Activated CD8-positive, alpha-beta T cell treated with anti-CD3 and anti-CD28 coated beads for 36 hours (primary cell): ENCODE measurements at regions not wholly inside any gene's neighbourhood (a gene's known extent, or its start where the extent isn't known, plus 50 kb on each side); places are given as distances from the start of the nearest gene placed in this dataset.

Source experiments
- ATAC-seq: fragments of 200-7000 bp; cut with Tn5 transposase; one replicate; pipeline ENCODE4 v1.10.0; 2021; ENCODE audit warnings: mild to moderate bottlenecking, moderate library complexity
- CTCF ChIA-PET: fragments of 350-600 bp; sonication (Branson Sonifier 250); formaldehyde crosslinking; loops from one replicate; lab custom pipeline; 2021; ENCODE audit warnings: antibody characterized with exemption; lab: Charles Lee
- POLR2A ChIA-PET: fragments of 350-600 bp; sonication (Branson Sonifier 250); formaldehyde crosslinking; loops from one replicate; lab custom pipeline; 2021; ENCODE audit warnings: antibody characterized with exemption; lab: Charles Lee
- DNase-seq: peaks from one replicate; pipeline ENCODE4 v3.0.0-alpha.2; 2020
- H3K27ac Mint-ChIP-seq: one replicate; pipeline ENCODE4 v1.8.0; 2021; ENCODE audit warnings: mild to moderate bottlenecking, mixed read lengths
- H3K27me3 Mint-ChIP-seq: one replicate; pipeline ENCODE4 v1.8.0; 2021; ENCODE audit warnings: mixed read lengths
- H3K36me3 Mint-ChIP-seq: one replicate; pipeline ENCODE4 v1.8.0; 2021; ENCODE audit warnings: low read depth, mixed read lengths
- H3K4me1 Mint-ChIP-seq: one replicate; pipeline ENCODE4 v1.8.0; 2021; ENCODE audit warnings: low read depth, mixed read lengths
- H3K4me3 Mint-ChIP-seq: one replicate; pipeline ENCODE4 v1.8.0; 2021; ENCODE audit warnings: mild to moderate bottlenecking, moderate library complexity, mixed read lengths
- H3K9me3 Mint-ChIP-seq: one replicate; pipeline ENCODE4 v1.8.0; 2021; ENCODE audit warnings: mixed read lengths
- intact Hi-C: fragments of 100-400 bp; cut with micrococcal nuclease; formaldehyde crosslinking; loops from one replicate; pipeline ENCODE4 v1.10.0; 2022
- TF ChIP-seq, protein P1 (sequence below): fragments of 200-600 bp; IDR thresholded peaks from one replicate; pipeline ENCODE4 v1.8.0; 2022; ENCODE audit warnings: antibody characterized with exemption, mild to moderate bottlenecking

DNA sequence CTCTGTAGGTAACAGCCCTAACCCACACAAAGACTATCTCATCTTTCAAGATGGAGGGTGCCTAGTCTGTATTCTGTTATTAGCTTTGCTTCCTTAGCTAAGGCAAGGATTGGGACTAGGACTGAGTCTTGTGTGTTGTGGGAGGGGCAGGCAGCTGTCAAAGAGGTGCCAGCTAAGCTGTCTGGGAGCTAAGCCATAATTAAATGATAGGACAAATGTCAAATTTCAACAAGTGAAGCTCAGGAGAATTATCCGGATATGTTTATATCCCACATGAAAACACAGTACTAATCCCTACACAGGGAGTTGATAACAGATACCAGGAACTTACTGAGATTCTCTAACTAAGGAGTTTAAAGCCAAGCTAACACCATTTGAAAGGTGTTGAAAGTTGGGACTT, 70.5 kb upstream of the NGF start:
- TF ChIP-seq, protein P1, sequence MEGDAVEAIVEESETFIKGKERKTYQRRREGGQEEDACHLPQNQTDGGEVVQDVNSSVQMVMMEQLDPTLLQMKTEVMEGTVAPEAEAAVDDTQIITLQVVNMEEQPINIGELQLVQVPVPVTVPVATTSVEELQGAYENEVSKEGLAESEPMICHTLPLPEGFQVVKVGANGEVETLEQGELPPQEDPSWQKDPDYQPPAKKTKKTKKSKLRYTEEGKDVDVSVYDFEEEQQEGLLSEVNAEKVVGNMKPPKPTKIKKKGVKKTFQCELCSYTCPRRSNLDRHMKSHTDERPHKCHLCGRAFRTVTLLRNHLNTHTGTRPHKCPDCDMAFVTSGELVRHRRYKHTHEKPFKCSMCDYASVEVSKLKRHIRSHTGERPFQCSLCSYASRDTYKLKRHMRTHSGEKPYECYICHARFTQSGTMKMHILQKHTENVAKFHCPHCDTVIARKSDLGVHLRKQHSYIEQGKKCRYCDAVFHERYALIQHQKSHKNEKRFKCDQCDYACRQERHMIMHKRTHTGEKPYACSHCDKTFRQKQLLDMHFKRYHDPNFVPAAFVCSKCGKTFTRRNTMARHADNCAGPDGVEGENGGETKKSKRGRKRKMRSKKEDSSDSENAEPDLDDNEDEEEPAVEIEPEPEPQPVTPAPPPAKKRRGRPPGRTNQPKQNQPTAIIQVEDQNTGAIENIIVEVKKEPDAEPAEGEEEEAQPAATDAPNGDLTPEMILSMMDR: no peak
- intact Hi-C loops: no loop called here
- Mint-ChIP-seq H3K4me3 (no peak overlapping the region), H3K27ac (no peak overlapping the region), H3K4me1 (peaks cover 5% of the 10 kb centered on the region), H3K36me3 (no peaks in the 10 kb centered on the region), H3K9me3 (peaks cover 1% of the 10 kb centered on the region), H3K27me3 (peaks cover 22% of the 10 kb centered on the region)
- no peak for DNase-seq
- ATAC-seq: no peak
- ChIA-PET POLR2A (no interaction called here), CTCF (no interaction called here)

DNA sequence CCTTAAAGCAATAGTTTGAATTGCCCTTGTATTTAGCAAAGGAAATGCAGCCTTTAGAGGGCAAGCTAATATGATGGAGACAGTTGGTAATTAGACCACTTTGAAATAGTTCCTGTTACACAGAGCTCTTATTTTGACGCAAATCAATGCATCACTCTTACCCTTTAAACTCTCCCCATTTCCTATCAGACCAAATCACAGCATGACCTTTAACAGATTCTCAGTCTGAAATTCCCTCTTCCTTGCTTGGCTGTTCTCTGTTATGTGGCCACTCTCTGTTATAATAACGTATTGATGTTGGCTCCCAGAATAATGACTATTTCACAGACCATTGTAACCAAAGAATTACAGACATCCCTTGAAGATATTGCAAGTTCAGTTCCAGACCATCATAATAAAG, 66.9 kb upstream of the NGF start:
- ChIA-PET CTCF (no interaction called here), POLR2A (interaction anchor here (1.1 kb wide), 1 partner anchor 339 kb away, joined by 3 read pairs; no protein-coding TSS in a partner anchor)
- Mint-ChIP-seq H3K4me1 (no peaks in the 10 kb centered on the region), H3K27ac (no peak overlapping the region), H3K4me3 (no peak overlapping the region), H3K36me3 (no peaks in the 10 kb centered on the region), H3K9me3 (no peaks in the 10 kb centered on the region), H3K27me3 (peaks cover 13% of the 10 kb centered on the region)
- ATAC-seq: no peak
- TF ChIP-seq, protein P1: no peak
- intact Hi-C loops: no loop called here
- DNase-seq: no peak

DNA sequence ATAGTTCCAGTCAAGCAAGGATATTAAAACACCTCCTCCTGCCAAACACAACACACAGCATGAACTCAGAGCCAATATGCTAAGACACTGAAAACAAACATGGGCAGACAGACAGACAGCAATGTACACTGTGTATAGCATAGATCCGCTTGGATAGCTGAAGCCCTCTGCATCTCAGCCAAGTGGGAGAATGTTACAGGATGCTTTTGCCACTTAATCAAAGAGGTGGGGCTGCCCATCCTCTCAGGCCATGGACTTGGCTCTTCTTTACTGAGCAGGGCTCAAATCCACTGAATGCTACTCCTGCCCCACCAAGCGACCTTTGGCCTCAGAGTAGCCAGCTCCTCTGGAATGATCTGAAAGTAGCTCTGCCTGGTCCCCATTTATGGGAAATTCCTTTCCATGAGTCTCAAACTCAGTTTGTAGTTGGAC, 64.7 kb upstream of the NGF start:
- TF ChIP-seq, protein P1: no peak
- Mint-ChIP-seq H3K36me3 (no peaks in the 10 kb centered on the region), H3K4me1 (no peaks in the 10 kb centered on the region), H3K4me3 (no peak overlapping the region), H3K27me3 (peaks cover 11% of the 10 kb centered on the region), H3K9me3 (no peaks in the 10 kb centered on the region), H3K27ac (no peak overlapping the region)
- ATAC-seq (no peak), DNase-seq (no peak)
- CTCF ChIA-PET: interaction anchor here (2.1 kb wide), 1 partner anchor 24 kb away, joined by 4 read pairs; no protein-coding TSS in a partner anchor
- intact Hi-C loops: no loop called here
- POLR2A ChIA-PET: no interaction called here

DNA sequence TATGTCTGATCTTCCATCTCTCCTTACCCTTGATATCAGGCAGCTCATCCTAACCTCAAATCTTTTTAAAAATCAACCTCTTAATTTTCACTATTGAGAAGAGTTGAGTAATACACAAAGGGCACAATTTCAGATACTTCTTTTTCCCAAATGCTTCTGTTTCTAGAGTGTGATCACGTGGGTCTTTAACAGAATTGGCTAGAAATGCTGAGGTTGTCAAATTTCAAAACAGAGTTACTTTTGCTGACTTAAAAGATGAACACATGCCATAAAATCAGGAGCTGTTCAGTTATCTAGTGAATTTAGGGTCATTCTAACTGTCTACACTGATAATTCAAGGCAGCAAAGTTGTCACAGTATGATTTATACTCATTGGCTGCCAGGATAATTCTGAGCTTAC, 63.6 kb upstream of the NGF start:
- Mint-ChIP-seq H3K27ac (no peak overlapping the region), H3K4me3 (no peak overlapping the region), H3K4me1 (no peaks in the 10 kb centered on the region), H3K27me3 (peaks cover 11% of the 10 kb centered on the region), H3K36me3 (no peaks in the 10 kb centered on the region), H3K9me3 (no peaks in the 10 kb centered on the region)
- intact Hi-C loops: no loop called here
- TF ChIP-seq, protein P1: no peak
- ATAC-seq (no peak), DNase-seq (no peak)
- POLR2A ChIA-PET: no interaction called here
- CTCF ChIA-PET: no interaction called here

DNA sequence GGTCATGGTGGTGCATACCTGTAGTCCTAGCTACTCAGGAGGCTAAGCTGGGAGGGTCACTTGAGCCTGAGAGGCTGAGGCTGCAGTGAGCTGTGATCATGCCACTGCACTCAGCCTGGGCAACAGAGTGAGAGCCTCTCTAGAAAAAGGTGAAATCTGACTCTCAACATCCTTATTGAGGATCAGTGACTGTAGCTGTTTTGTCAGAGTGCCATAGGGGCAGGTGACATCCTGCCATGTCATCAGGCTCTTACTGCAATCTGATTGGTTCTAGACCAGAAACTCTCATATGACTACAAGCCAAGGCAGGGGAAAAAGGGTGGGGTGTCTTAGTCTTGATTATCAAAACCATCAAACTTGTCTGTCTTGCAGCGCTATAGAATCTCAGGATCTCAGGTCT, 62.8 kb upstream of the NGF start:
- no peak overlapping the region for H3K27ac Mint-ChIP-seq

More for the DNA sequence above, 62.8 kb upstream of the NGF start:
- Mint-ChIP-seq H3K9me3 (no peaks in the 10 kb centered on the region), H3K27me3 (peaks cover 12% of the 10 kb centered on the region), H3K36me3 (no peaks in the 10 kb centered on the region), H3K4me3 (no peak overlapping the region), H3K4me1 (no peaks in the 10 kb centered on the region)
- TF ChIP-seq, protein P1: no peak
- ATAC-seq (no peak), DNase-seq (no peak)
- intact Hi-C loops: no loop called here
- CTCF ChIA-PET: no interaction called here
- POLR2A ChIA-PET: no interaction called here
